Astrocyte (in vitro differentiated cells and primary cell): ENCODE measurements at regions not wholly inside any gene's neighbourhood (a gene's known extent, or its start where the extent isn't known, plus 50 kb on each side); places are given as distances from the start of the nearest gene placed in this dataset.

Experiments used
- DNase-seq: peaks from one replicate; pipeline ENCODE4 v3.0.0-alpha.2; 2010; ENCODE audit warnings: low read depth
- FAIRE-seq: peaks from 2 replicates; lab custom pipeline; 2011; peaks lifted over from hg19 to GRCh38; lab: Jason Lieb, UNC
- H2AFZ ChIP-seq: 2 replicates; pipeline ENCODE4 v1.6.0; 2012; ENCODE audit warnings: low read depth, low read length, inconsistent platforms
- H3K27ac ChIP-seq: 2 replicates; pipeline ENCODE4 v1.5.1; 2011; ENCODE audit warnings: low read depth, low read length, inconsistent platforms
- H3K27me3 ChIP-seq: 2 replicates; pipeline ENCODE4 v1.6.0; 2011; ENCODE audit warnings: low read length, inconsistent platforms; ENCODE audit not compliant: insufficient read depth
- H3K36me3 ChIP-seq: 2 replicates; pipeline ENCODE4 v1.5.1; 2011; ENCODE audit warnings: low read length, inconsistent platforms; ENCODE audit not compliant: insufficient read depth
- H3K4me1 ChIP-seq: 2 replicates; pipeline ENCODE4 v1.5.1; 2011; ENCODE audit warnings: low read length, inconsistent platforms; ENCODE audit not compliant: insufficient read depth
- H3K4me2 ChIP-seq: 2 replicates; pipeline ENCODE4 v1.6.0; 2012; ENCODE audit warnings: low read length, inconsistent platforms
- H3K4me3 ChIP-seq: 2 replicates; pipeline ENCODE4 v1.5.1; 2011; ENCODE audit warnings: low read depth, mild to moderate bottlenecking, low read length, inconsistent platforms; ENCODE audit not compliant: insufficient read depth
- H3K79me2 ChIP-seq: 2 replicates; pipeline ENCODE4 v1.6.0; 2012; ENCODE audit warnings: mild to moderate bottlenecking, low read length, inconsistent platforms; ENCODE audit not compliant: insufficient read depth
- H3K9ac ChIP-seq: 2 replicates; pipeline ENCODE4 v1.6.0; 2012; ENCODE audit warnings: mild to moderate bottlenecking, low read length, inconsistent platforms
- H3K9me3 ChIP-seq: 2 replicates; pipeline ENCODE4 v1.5.1; 2012; ENCODE audit warnings: low read depth, mild to moderate bottlenecking, low read length, inconsistent platforms; ENCODE audit not compliant: insufficient read depth
- H4K20me1 ChIP-seq: 2 replicates; pipeline ENCODE4 v1.6.0; 2012; ENCODE audit warnings: low read length, inconsistent platforms; ENCODE audit not compliant: insufficient read depth
- H3K27ac Mint-ChIP-seq: one replicate; pipeline ENCODE4 v1.8.0; 2021; ENCODE audit warnings: mild to moderate bottlenecking, mixed read lengths; ENCODE audit not compliant: unreplicated experiment
- H3K27me3 Mint-ChIP-seq: one replicate; pipeline ENCODE4 v1.8.0; 2021; ENCODE audit warnings: low read depth, mixed read lengths; ENCODE audit not compliant: unreplicated experiment
- H3K36me3 Mint-ChIP-seq: one replicate; pipeline ENCODE4 v1.8.0; 2021; ENCODE audit warnings: low read depth, mixed read lengths; ENCODE audit not compliant: unreplicated experiment
- H3K4me1 Mint-ChIP-seq: one replicate; pipeline ENCODE4 v1.8.0; 2021; ENCODE audit warnings: low read depth, mixed read lengths; ENCODE audit not compliant: unreplicated experiment
- H3K4me3 Mint-ChIP-seq: one replicate; pipeline ENCODE4 v1.8.0; 2021; ENCODE audit warnings: mild to moderate bottlenecking, moderate library complexity, mixed read lengths; ENCODE audit not compliant: unreplicated experiment
- H3K9me3 Mint-ChIP-seq: one replicate; pipeline ENCODE4 v1.8.0; 2021; ENCODE audit warnings: mild to moderate bottlenecking, mixed read lengths; ENCODE audit not compliant: unreplicated experiment
- CTCF ChIP-seq: IDR thresholded peaks from 2 replicates; pipeline ENCODE4 v1.5.1; 2011; ENCODE audit warnings: low read depth, mild to moderate bottlenecking, inconsistent platforms, low read length, moderate library complexity; ENCODE audit not compliant: insufficient read depth
- EZH2 ChIP-seq: IDR thresholded peaks from 2 replicates; pipeline ENCODE4 v1.6.1; 2012; ENCODE audit warnings: mild to moderate bottlenecking, low read length, inconsistent platforms; ENCODE audit not compliant: insufficient read depth

DNA sequence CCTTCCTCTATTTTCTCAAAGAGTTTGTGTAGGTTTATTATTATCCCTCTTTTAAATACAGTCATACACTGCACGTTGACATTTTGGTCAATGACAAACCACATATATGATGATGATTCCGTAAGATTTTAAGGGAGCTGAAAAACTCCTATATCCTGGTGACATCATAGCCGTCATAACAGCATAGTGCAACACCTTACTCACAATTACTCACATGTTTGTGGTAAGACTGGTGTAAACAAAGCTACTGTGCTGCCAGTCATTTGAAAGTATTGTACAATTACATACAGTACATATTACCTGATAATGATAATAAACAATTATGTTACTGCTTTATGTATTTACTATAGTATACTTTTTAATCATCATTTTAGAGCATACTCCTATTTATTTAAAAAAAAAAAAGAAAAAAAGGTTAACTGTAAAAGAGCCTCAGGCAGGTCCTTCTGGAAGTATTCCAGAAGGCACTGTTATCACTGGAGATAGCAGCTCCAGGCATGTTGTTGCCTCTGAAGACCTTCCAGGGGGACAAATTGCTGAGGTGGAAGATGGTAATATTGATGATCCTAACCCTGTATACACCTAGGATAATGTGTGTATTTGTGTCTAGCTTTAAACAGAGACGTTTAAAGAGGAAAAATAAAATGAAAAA, 123.3 kb upstream of the CDK1 start:
- Histone ChIP-seq H3K4me1 (no peaks in the 10 kb centered on the region), H3K27me3 (no peaks in the 10 kb centered on the region), H3K4me2 (no peak overlapping the region), H3K9me3 (no peaks in the 10 kb centered on the region), H3K27ac (no peak overlapping the region), H3K9ac (no peak overlapping the region), H3K36me3 (no peaks in the 10 kb centered on the region), H2AFZ (no peak overlapping the region), H3K4me3 (no peak overlapping the region), H3K79me2 (no peaks in the 10 kb centered on the region), H4K20me1 (no peaks in the 10 kb centered on the region)
- DNase-seq (peak; percentile 66), FAIRE-seq (no peak)
- Mint-ChIP-seq H3K9me3 (peaks cover 3% of the 10 kb centered on the region), H3K27ac (peak overlapping the region; percentile 66), H3K27me3 (no peaks in the 10 kb centered on the region), H3K36me3 (no peaks in the 10 kb centered on the region), H3K4me3 (no peak overlapping the region), H3K4me1 (peaks cover 4% of the 10 kb centered on the region)
- TF ChIP-seq EZH2 (no peak), CTCF (no peak)

DNA sequence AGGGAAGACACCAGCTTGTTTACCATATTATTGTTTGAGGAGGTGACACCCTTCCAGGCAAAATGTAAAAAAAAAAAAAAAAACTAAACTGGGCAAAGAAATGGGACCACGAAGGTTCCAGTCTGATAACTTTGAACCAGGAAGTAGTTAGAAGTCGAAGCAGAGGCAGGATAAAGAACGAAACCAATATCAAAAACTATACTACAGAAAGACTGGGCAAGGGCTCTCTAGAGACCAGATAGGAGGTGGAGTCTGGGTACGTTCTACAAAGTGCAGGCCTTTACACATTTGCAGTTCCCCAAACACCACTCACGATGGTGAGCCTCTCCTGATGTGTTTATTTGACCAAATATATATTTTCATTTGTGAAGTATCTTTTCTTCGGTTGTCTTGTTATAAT, 125.7 kb upstream of the CDK1 start:
- no peak overlapping the region for H3K4me3 ChIP-seq
- DNase-seq: no peak
- no peaks in the 10 kb centered on the region for H3K9me3 ChIP-seq
- no peaks in the 10 kb centered on the region for H3K36me3 ChIP-seq
- no peak overlapping the region for H3K27ac ChIP-seq
- no peaks in the 10 kb centered on the region for H3K27me3 Mint-ChIP-seq
- no peaks in the 10 kb centered on the region for H4K20me1 ChIP-seq
- no peak overlapping the region for H3K4me3 Mint-ChIP-seq
- no peak for FAIRE-seq
- peaks cover 6% of the 10 kb centered on the region for H3K4me1 Mint-ChIP-seq
- no peaks in the 10 kb centered on the region for H3K79me2 ChIP-seq
- H3K4me2 ChIP-seq: no peak overlapping the region
- no peak for TF ChIP-seq EZH2
- no peak for TF ChIP-seq CTCF
- H3K36me3 Mint-ChIP-seq: no peaks in the 10 kb centered on the region
- no peak overlapping the region for H3K27ac Mint-ChIP-seq
- no peaks in the 10 kb centered on the region for H3K4me1 ChIP-seq
- H3K27me3 ChIP-seq: no peaks in the 10 kb centered on the region
- no peak overlapping the region for H3K9ac ChIP-seq
- H2AFZ ChIP-seq: no peak overlapping the region
- H3K9me3 Mint-ChIP-seq: no peaks in the 10 kb centered on the region

GRCh38 chr10:60650378-60650800, 127.9 kb upstream of the CDK1 start:
- no peaks in the 10 kb centered on the region for H3K36me3 ChIP-seq
- H3K4me1 ChIP-seq: no peaks in the 10 kb centered on the region
- no peaks in the 10 kb centered on the region for H3K79me2 ChIP-seq
- no peaks in the 10 kb centered on the region for H3K9me3 Mint-ChIP-seq
- no peak overlapping the region for H3K27ac Mint-ChIP-seq
- TF ChIP-seq CTCF (no peak), EZH2 (no peak)
- H3K4me1 Mint-ChIP-seq: peaks cover 12% of the 10 kb centered on the region
- H3K4me2 ChIP-seq: no peak overlapping the region
- no peaks in the 10 kb centered on the region for H3K27me3 ChIP-seq
- DNase-seq (no peak), FAIRE-seq (no peak)
- H3K4me3 ChIP-seq: no peak overlapping the region
- H3K9me3 ChIP-seq: no peaks in the 10 kb centered on the region
- no peak overlapping the region for H3K9ac ChIP-seq
- no peaks in the 10 kb centered on the region for H4K20me1 ChIP-seq
- no peak overlapping the region for H3K4me3 Mint-ChIP-seq
- H3K27ac ChIP-seq: no peak overlapping the region
- no peaks in the 10 kb centered on the region for H3K27me3 Mint-ChIP-seq
- no peaks in the 10 kb centered on the region for H3K36me3 Mint-ChIP-seq
- no peak overlapping the region for H2AFZ ChIP-seq
